DND-41 (cell line): ENCODE measurements at regions not wholly inside any gene's neighbourhood (a gene's known extent, or its start where the extent isn't known, plus 50 kb on each side); places are given as distances from the start of the nearest gene placed in this dataset.

Experiments
- ATAC-seq: fragments of 200-7000 bp; cut with Tn5 transposase; 3 replicates; pipeline ENCODE4 v1.9.1; 2021; ENCODE audit warnings: low read depth; ENCODE audit not compliant: insufficient read depth
- DNase-seq: peaks from one replicate; pipeline ENCODE4 v3.0.0-alpha.2; 2020
- H2AFZ ChIP-seq: 2 replicates; pipeline ENCODE4 v1.6.0; 2012; ENCODE audit warnings: low read depth, low read length
- H3K27ac ChIP-seq: 2 replicates; pipeline ENCODE4 v1.5.1; 2012; ENCODE audit warnings: low read length, inconsistent platforms
- H3K27me3 ChIP-seq: fragments of 200-600 bp; sonication (generic); 2 replicates; pipeline ENCODE4 v1.6.0; 2012; ENCODE audit warnings: low read length, mild to moderate bottlenecking, inconsistent platforms; ENCODE audit not compliant: insufficient read depth, poor library complexity
- H3K36me3 ChIP-seq: 2 replicates; pipeline ENCODE4 v1.5.1; 2012; ENCODE audit warnings: low read length, inconsistent platforms; ENCODE audit not compliant: insufficient read depth
- H3K4me1 ChIP-seq: 2 replicates; pipeline ENCODE4 v1.5.1; 2012; ENCODE audit warnings: mild to moderate bottlenecking, low read length; ENCODE audit not compliant: insufficient read depth
- H3K4me2 ChIP-seq: 2 replicates; pipeline ENCODE4 v1.6.0; 2012; ENCODE audit warnings: mild to moderate bottlenecking, moderate library complexity, low read length, inconsistent platforms; ENCODE audit not compliant: insufficient read depth
- H3K4me3 ChIP-seq, 2 experiments: fragments of 200-600 bp in 1 of 2; shearing (Covaris generic) in 1 of 2; 2 replicates each; pipeline ENCODE4 v1.5.1; 2012 to 2016; ENCODE audit warnings: inconsistent platforms in 2 of 2, low read length in 2 of 2, mild to moderate bottlenecking in 2 of 2, low read depth in 1 of 2, moderate library complexity in 1 of 2
- H3K79me2 ChIP-seq: 2 replicates; pipeline ENCODE4 v1.6.0; 2012; ENCODE audit warnings: low read length, inconsistent platforms; ENCODE audit not compliant: insufficient read depth
- H3K9ac ChIP-seq: 2 replicates; pipeline ENCODE4 v1.6.0; 2012; ENCODE audit warnings: low read depth, mild to moderate bottlenecking, inconsistent platforms, low read length, moderate library complexity
- H3K9me3 ChIP-seq: 2 replicates; pipeline ENCODE4 v1.5.1; 2012; ENCODE audit warnings: low read length, moderate library complexity, mild to moderate bottlenecking, inconsistent platforms; ENCODE audit not compliant: insufficient read depth, severe bottlenecking
- H4K20me1 ChIP-seq: 2 replicates; pipeline ENCODE4 v1.6.0; 2012; ENCODE audit warnings: low read length; ENCODE audit not compliant: insufficient read depth
- CTCF ChIP-seq: IDR thresholded peaks from 2 replicates; pipeline ENCODE4 v1.5.1; 2012; ENCODE audit warnings: borderline replicate concordance, low read length, moderate library complexity, mild to moderate bottlenecking; ENCODE audit not compliant: poor library complexity, severe bottlenecking; ENCODE audit errors: extremely low read depth
- EZH2 ChIP-seq: IDR thresholded peaks from 3 replicates; pipeline ENCODE4 v1.6.1; 2012; ENCODE audit warnings: borderline replicate concordance, low read depth, mild to moderate bottlenecking, moderate library complexity, low read length, inconsistent platforms; ENCODE audit not compliant: severe bottlenecking

- no peak for ATAC-seq
- no peak for DNase-seq
- H3K27me3 ChIP-seq, result no peaks in the 10 kb centered on the region
- peaks cover 9% of the 10 kb centered on the region for H3K9me3 ChIP-seq
- H3K27ac ChIP-seq, result no peak overlapping the region
- no peak overlapping the region for H3K9ac ChIP-seq
- TF ChIP-seq EZH2 (no peak), CTCF (no peak)
- H4K20me1 ChIP-seq, result no peaks in the 10 kb centered on the region
- no peak overlapping the region for H3K4me3 ChIP-seq
- no peaks in the 10 kb centered on the region for H3K4me1 ChIP-seq
- H3K79me2 ChIP-seq, result no peaks in the 10 kb centered on the region
- H3K4me2 ChIP-seq, result no peak overlapping the region
- H3K36me3 ChIP-seq, result no peaks in the 10 kb centered on the region
- H2AFZ ChIP-seq, result no peak overlapping the region
Measured at GRCh38 chr10:56646329-56647111, 285.5 kb upstream of the ZWINT start.

GRCh38 chr10:56633876-56634452, 272.9 kb upstream of the ZWINT start:
- Histone ChIP-seq H3K4me1 (no peaks in the 10 kb centered on the region), H3K9me3 (no peaks in the 10 kb centered on the region), H3K4me3 (no peak overlapping the region), H3K36me3 (no peaks in the 10 kb centered on the region), H3K27me3 (no peaks in the 10 kb centered on the region), H4K20me1 (no peaks in the 10 kb centered on the region), H3K79me2 (no peaks in the 10 kb centered on the region), H2AFZ (no peak overlapping the region), H3K4me2 (no peak overlapping the region), H3K27ac (no peak overlapping the region), H3K9ac (no peak overlapping the region)
- DNase-seq, result no peak
- TF ChIP-seq CTCF (no peak), EZH2 (no peak)
- ATAC-seq, result no peak

- no peaks in the 10 kb centered on the region for H3K36me3 ChIP-seq
- no peaks in the 10 kb centered on the region for H3K4me1 ChIP-seq
- DNase-seq (no peak), ATAC-seq (no peak)
- H3K27ac ChIP-seq, result no peak overlapping the region
- H2AFZ ChIP-seq, result no peak overlapping the region
- H3K4me3 ChIP-seq, result no peak overlapping the region
- H3K27me3 ChIP-seq, result no peaks in the 10 kb centered on the region
- no peak overlapping the region for H3K4me2 ChIP-seq
- no peaks in the 10 kb centered on the region for H4K20me1 ChIP-seq
- H3K9me3 ChIP-seq, result no peaks in the 10 kb centered on the region
- H3K79me2 ChIP-seq, result no peaks in the 10 kb centered on the region
- no peak overlapping the region for H3K9ac ChIP-seq
- TF ChIP-seq EZH2, result no peak
- no peak for TF ChIP-seq CTCF
Measured at GRCh38 chr10:56632537-56632936, 271.5 kb upstream of the ZWINT start.
